ENCODE measurements at regions not wholly inside any gene's neighbourhood (a gene's known extent, or its start where the extent isn't known, plus 50 kb on each side); places are given as distances from the start of the nearest gene placed in this dataset.

GRCh38 chr14:94940263-94940993, 170.5 kb upstream of the GSC start:
- no peak for TF ChIP-seq CTCF (IDR thresholded peaks at IDR 0.05; ENCODE audit: poor library complexity)
- TF ChIP-seq EZH2phosphoT487 (IDR thresholded peaks at IDR 0.05; ENCODE audit: low read depth, severe bottlenecking, unreplicated experiment) = no peak
